GM03348 (cell line): ENCODE measurements at regions not wholly inside any gene's neighbourhood (a gene's known extent, or its start where the extent isn't known, plus 50 kb on each side); places are given as distances from the start of the nearest gene placed in this dataset.
A peak's percentile ranks its signal among the peaks of the same experiment; 100 is the strongest.

Experiments used
- DNase-seq: peaks from one replicate; pipeline ENCODE4 v3.0.0; 2012; ENCODE audit warnings: low spot score

DNA sequence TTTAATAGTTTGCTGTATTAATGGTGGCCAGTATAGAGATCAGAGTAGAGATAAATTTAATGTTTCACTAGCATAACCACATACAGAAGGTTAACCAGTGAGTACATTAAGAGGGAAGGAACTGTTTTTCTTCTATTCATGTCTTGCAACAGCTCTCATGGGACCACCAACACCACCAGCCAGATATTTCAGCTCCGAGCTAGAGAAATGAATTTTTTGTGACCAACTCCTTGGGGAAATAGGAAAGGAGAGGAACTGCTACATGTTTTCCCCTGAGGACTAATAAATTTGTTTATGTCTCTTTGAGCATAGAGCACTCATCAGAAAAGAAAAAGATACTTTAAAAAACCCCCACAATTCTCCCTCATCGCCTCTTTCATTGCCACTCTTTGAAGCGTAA, 247.5 kb downstream of the MBNL1 start:
- no peak for DNase-seq

- no peak for DNase-seq
These were observed 248.8 kb downstream of the MBNL1 start for GRCh38 chr3:152517502-152517901.

DNA sequence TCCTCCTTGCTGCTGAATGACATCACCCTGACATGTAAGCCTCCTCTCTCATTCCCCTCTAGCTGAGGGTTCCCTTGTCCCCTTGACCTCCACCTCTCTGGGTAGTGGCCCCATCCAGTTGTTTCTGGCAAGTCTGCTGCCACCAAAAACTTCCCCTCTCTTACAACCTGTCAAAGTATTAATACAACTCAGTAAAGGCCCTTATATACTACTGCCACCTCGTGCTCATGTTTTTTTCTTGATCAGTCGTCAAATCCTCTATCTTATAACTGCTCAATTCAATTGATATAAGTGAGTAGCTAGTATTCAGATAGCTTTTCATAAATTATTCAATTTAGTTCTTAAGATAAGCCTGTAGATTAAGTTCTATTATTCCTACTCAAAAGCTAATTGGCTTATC, 249.6 kb downstream of the MBNL1 start:
- no peak for DNase-seq

GRCh38 chr3:152519376-152519775, 250.6 kb downstream of the MBNL1 start:
- DNase-seq = no peak

- DNase-seq = no peak
These were observed 253.3 kb downstream of the MBNL1 start for GRCh38 chr3:152522036-152522435.

GRCh38 chr3:152524198-152525140, 255.7 kb downstream of the MBNL1 start:
- peak; percentile 32 for DNase-seq

GRCh38 chr3:152531717-152532116, 263.0 kb downstream of the MBNL1 start:
- DNase-seq = no peak

DNA sequence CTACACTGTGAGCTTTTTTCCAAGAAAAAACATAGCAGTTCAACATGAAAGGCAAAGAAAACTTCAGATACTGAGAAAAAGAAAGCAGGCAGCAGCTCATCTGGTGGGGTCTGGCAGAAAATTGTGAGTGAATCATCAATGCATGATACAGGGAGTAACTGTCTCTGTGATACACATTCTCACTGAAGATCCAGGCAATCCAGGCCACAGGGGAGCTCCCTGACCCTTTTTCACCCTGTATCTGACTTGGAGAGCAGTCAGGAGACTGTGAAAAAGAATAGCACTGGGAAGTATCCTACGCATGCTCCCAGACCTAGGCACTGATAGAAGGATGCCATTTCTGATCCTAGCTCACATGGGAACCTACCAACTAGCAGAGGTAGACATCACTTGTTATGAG, 269.8 kb downstream of the MBNL1 start:
- DNase-seq = no peak

- no peak for DNase-seq
These were observed 270.5 kb downstream of the MBNL1 start for GRCh38 chr3:152539191-152539764.

DNA sequence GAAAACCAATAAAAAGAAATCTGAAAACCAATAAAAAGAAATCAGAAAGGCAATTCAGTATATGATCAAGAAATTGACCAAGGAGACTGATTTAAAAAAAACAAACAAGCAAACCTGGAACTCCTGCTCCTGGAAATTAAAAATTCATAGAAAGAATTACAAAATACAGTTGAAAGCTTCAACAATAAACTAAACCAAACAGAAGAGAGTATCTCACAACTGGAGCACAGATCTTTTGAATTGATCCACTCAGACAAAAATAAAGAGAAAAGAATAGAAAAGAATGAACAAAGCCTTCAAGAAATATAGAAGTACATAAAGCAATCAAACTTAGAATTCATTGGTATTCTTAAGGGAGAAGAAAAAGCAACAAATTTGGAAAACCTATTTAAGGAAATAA, 271.4 kb downstream of the MBNL1 start:
- DNase-seq = no peak

DNA sequence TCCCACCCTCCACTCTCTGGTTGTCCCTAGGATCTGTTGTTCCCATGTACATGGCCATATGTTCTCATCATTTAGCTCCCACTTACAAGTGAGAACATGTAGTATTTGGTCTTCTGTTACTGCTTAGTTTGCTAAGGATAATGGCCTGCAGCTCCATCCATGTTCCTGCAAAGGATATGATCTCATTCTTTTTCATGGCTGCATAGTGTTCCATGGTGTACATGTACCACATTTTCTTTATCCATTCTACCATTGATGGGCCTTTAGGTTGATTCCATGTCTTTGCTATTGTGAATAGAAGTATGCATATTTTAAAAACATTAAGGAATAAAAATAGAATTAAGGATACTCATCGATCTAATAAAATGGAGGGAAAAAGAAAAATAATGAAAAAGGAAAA, 278.4 kb downstream of the MBNL1 start:
- no peak for DNase-seq

DNA sequence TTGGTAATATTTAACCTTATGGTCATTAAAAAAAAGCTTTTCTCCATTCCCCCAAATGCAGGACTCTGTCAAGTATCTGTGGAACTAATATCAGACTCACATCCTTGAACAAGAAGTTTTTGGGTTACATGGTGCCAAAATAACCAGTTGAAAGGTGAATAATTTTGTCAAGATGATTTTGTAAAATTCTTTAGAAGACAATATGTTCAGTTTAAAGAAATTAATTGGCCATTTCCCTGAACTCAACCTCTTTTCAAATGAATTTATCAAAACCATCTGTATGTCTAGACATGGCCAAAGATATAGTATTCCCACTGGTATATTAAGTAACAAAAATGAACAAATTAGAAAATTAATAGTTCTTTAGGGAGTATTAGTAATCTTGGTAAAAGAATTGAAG, 280.5 kb downstream of the MBNL1 start:
- DNase-seq = no peak

DNA sequence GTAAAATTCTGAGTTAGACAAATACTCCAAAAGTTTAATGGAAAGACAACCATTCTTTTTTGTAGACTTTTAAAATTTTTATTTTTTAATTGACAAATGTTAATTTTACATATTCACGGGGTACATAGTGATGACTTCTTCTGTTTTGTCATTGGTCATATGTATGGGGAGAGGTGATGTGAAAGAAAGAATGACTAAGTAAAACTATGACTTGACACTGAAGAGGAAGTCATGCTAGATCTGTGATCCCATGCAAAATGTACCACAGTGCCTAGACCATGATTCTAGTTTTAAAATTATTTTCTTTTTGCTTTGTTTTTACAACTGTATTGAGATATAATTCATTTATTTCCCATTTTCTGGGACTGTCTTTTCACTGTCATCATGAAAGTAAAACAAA, 281.6 kb downstream of the MBNL1 start:
- DNase-seq = no peak

DNA sequence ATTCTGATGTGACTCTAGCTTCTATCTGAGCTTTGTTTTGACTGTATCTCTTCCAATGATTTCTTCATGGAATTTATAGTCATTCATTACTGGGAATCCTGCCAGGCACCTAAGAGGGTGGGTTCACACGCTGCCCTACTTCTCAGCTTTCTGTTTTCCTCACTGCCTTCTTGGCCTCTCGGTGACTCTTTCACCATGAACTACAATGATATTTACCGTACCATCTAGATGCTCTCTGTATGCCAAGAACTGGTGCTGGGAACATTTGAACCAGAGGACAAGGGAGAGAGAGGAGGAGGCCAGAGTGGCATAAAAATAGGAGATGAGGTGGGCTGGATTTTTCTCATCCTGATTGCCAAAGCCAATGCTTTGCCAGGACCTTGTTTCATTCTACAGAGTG, 280.0 kb upstream of the P2RY1 start:
- no peak for DNase-seq

- no peak for DNase-seq
These were observed 279.2 kb upstream of the P2RY1 start for GRCh38 chr3:152555666-152556291.

- DNase-seq = peak; percentile 27
These were observed 278.1 kb upstream of the P2RY1 start for GRCh38 chr3:152556731-152557254.

DNA sequence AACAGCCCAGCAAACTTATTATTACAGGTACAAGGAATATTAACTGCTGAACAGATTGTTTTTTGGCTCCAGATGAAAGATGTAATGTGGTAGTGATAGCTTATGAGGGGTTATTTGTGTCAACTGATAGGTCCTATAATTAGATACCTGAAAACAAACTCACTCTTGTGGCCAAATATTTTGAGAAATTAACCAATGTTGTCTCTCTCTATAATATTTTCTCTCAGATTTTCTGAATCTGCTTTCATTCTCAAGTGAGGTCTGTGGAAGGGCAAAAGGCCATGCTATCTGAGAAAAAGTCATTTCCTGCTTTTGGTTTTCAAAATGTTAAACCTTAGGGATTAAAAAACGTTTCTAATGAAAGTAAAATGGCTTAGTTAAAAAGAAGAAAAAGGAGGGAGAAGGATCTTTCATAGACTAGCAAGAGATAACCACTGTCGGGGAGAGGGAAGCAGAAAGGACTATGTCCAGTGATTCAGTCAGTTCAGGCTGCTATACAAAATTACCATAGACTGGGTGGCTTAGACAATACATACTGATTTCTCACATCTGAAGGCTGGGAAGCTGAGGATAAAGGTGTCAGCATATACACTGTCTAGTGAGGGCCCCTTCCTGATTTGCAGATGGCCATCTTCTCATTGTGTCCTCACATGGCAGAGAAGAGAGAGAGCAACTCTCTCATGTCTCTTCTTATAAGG, 277.5 kb upstream of the P2RY1 start:
- no peak for DNase-seq

- DNase-seq = no peak
These were observed 276.5 kb upstream of the P2RY1 start for GRCh38 chr3:152558386-152558785.

DNA sequence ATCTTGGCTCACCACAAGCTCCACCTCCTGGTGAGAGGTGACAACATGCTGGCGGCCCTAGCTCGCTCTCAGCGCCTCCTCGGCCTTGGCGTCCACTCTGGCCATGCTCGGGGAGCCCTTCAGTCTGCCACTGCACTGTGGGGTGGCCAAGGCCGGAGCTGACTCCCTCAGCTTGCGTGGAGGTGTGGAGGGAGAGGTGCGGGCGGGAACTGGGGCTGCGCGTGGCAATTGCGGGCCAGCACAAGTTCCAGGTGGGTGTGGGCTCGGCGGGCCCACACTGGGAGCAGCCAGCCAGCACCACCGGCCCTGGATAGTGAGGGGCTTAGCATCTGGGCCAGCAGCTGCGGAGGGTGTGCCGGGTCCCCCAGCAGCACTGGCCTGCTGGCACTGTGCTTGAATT, 275.7 kb upstream of the P2RY1 start:
- DNase-seq = no peak

GRCh38 chr3:152564459-152564858, 270.5 kb upstream of the P2RY1 start:
- no peak for DNase-seq

- peak; percentile 65 for DNase-seq
These were observed 260.4 kb upstream of the P2RY1 start for GRCh38 chr3:152574461-152575079.

DNA sequence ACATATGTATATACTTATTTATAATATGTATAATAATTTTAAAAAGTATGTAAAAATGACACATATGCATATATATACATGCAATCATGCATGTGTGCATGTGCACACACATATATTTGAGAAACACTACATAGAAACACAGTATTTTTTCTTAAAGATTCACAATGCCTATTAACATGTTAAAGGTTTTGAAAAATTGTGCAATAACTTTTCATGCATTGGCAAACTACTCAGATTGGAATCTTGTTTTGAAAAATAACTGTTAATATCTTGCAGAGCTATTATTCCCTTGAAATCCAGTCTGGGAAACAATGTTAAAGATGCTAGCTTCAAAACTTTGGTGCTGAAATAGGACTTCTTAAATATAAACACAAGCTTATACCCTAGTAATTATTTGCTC, 256.2 kb upstream of the P2RY1 start:
- DNase-seq = no peak
